ENCODE measurements at regions not wholly inside any gene's neighbourhood (a gene's known extent, or its start where the extent isn't known, plus 50 kb on each side); places are given as distances from the start of the nearest gene placed in this dataset.

GRCh38 chrX:45788941-45789348 is 588.3 kb upstream of the DIPK2B start:
- Histone ChIP-seq H3K9me3 (ENCODE audit: low read depth, low read length) (no peaks in the 10 kb centered on the region), H3K36me3 (ENCODE audit: insufficient read depth, low read length) (peaks cover 3% of the 10 kb centered on the region), H3K4me2 (ENCODE audit: insufficient read depth, low read length) (peak overlapping the region; percentile 50), H3K27me3 (ENCODE audit: insufficient read depth, low read length) (peaks cover 33% of the 10 kb centered on the region), H2AFZ (ENCODE audit: low read length) (no peak overlapping the region), H3K4me1 (ENCODE audit: insufficient read depth, low read length) (peaks cover 15% of the 10 kb centered on the region), H3K79me2 (ENCODE audit: insufficient read depth, low read length) (peaks cover 94% of the 10 kb centered on the region), H4K20me1 (ENCODE audit: insufficient read depth, low read length) (no peaks in the 10 kb centered on the region), H3K27ac (ENCODE audit: low read depth, low read length) (peak overlapping the region; percentile 53), H3K4me3 (ENCODE audit: insufficient read depth, low read length) (peak overlapping the region; percentile 22)
- DNase-seq (ENCODE audit: insufficient read length, low spot score, missing footprints) = no peak
- TF ChIP-seq CTCF (IDR thresholded peaks at IDR 0.05; ENCODE audit: extremely low read depth, low read depth, low read length) = no peak

- Histone ChIP-seq H3K27ac (ENCODE audit: low read depth, low read length) (peak overlapping the region; percentile 53), H3K4me2 (ENCODE audit: insufficient read depth, low read length) (peak overlapping the region; percentile 50), H3K79me2 (ENCODE audit: insufficient read depth, low read length) (peaks cover 93% of the 10 kb centered on the region), H2AFZ (ENCODE audit: low read length) (no peak overlapping the region), H3K9me3 (ENCODE audit: low read depth, low read length) (no peaks in the 10 kb centered on the region), H3K27me3 (ENCODE audit: insufficient read depth, low read length) (peaks cover 36% of the 10 kb centered on the region), H3K4me3 (ENCODE audit: insufficient read depth, low read length) (no peak overlapping the region), H3K36me3 (ENCODE audit: insufficient read depth, low read length) (peaks cover 3% of the 10 kb centered on the region), H4K20me1 (ENCODE audit: insufficient read depth, low read length) (no peaks in the 10 kb centered on the region), H3K4me1 (ENCODE audit: insufficient read depth, low read length) (peaks cover 14% of the 10 kb centered on the region)
- no peak for TF ChIP-seq CTCF (IDR thresholded peaks at IDR 0.05; ENCODE audit: extremely low read depth, low read depth, low read length)
- no peak for DNase-seq (ENCODE audit: insufficient read length, low spot score, missing footprints)
These were observed 587.6 kb upstream of the DIPK2B start for GRCh38 chrX:45788315-45788714.

- Histone ChIP-seq H3K27ac (ENCODE audit: low read depth, low read length) (no peak overlapping the region), H3K4me3 (ENCODE audit: insufficient read depth, low read length) (no peak overlapping the region), H3K4me2 (ENCODE audit: insufficient read depth, low read length) (no peak overlapping the region), H2AFZ (ENCODE audit: low read length) (no peak overlapping the region), H3K36me3 (ENCODE audit: insufficient read depth, low read length) (peaks cover 3% of the 10 kb centered on the region), H3K79me2 (ENCODE audit: insufficient read depth, low read length) (peaks cover 92% of the 10 kb centered on the region), H4K20me1 (ENCODE audit: insufficient read depth, low read length) (no peaks in the 10 kb centered on the region), H3K4me1 (ENCODE audit: insufficient read depth, low read length) (peaks cover 25% of the 10 kb centered on the region), H3K9me3 (ENCODE audit: low read depth, low read length) (no peaks in the 10 kb centered on the region), H3K27me3 (ENCODE audit: insufficient read depth, low read length) (peaks cover 33% of the 10 kb centered on the region)
- TF ChIP-seq CTCF (IDR thresholded peaks at IDR 0.05; ENCODE audit: extremely low read depth, low read depth, low read length) = no peak
- DNase-seq (ENCODE audit: insufficient read length, low spot score, missing footprints) = no peak
These were observed 583.9 kb upstream of the DIPK2B start for GRCh38 chrX:45784590-45784989.

GRCh38 chrX:45783002-45783401 is 582.3 kb upstream of the DIPK2B start:
- H3K36me3 ChIP-seq (ENCODE audit: insufficient read depth, low read length) = peaks cover 3% of the 10 kb centered on the region
- peaks cover 25% of the 10 kb centered on the region for H3K27me3 ChIP-seq (ENCODE audit: insufficient read depth, low read length)
- H4K20me1 ChIP-seq (ENCODE audit: insufficient read depth, low read length) = no peaks in the 10 kb centered on the region
- no peak overlapping the region for H3K4me2 ChIP-seq (ENCODE audit: insufficient read depth, low read length)
- H3K79me2 ChIP-seq (ENCODE audit: insufficient read depth, low read length) = peaks cover 94% of the 10 kb centered on the region
- no peak overlapping the region for H3K4me3 ChIP-seq (ENCODE audit: insufficient read depth, low read length)
- no peak overlapping the region for H2AFZ ChIP-seq (ENCODE audit: low read length)
- H3K9me3 ChIP-seq (ENCODE audit: low read depth, low read length) = no peaks in the 10 kb centered on the region
- no peak for TF ChIP-seq CTCF (IDR thresholded peaks at IDR 0.05; ENCODE audit: extremely low read depth, low read depth, low read length)
- H3K27ac ChIP-seq (ENCODE audit: low read depth, low read length) = peak overlapping the region; percentile 65
- peaks cover 20% of the 10 kb centered on the region for H3K4me1 ChIP-seq (ENCODE audit: insufficient read depth, low read length)
- DNase-seq (ENCODE audit: insufficient read length, low spot score, missing footprints) = no peak
